DND-41 (cell line): ENCODE measurements at regions not wholly inside any gene's neighbourhood (a gene's known extent, or its start where the extent isn't known, plus 50 kb on each side); places are given as distances from the start of the nearest gene placed in this dataset.
"Not testable (repeated sequence)": the region's sequence is repeated elsewhere in the genome, so short reads cannot be mapped to it uniquely, and the experiment has no call there.

Source experiments
- ATAC-seq: fragments of 200-7000 bp; cut with Tn5 transposase; 3 replicates; pipeline ENCODE4 v1.9.1; 2021; ENCODE audit warnings: low read depth; ENCODE audit not compliant: insufficient read depth
- DNase-seq: peaks from one replicate; pipeline ENCODE4 v3.0.0-alpha.2; 2020
- H2AFZ ChIP-seq: 2 replicates; pipeline ENCODE4 v1.6.0; 2012; ENCODE audit warnings: low read depth, low read length
- H3K27ac ChIP-seq: 2 replicates; pipeline ENCODE4 v1.5.1; 2012; ENCODE audit warnings: low read length, inconsistent platforms
- H3K27me3 ChIP-seq: fragments of 200-600 bp; sonication (generic); 2 replicates; pipeline ENCODE4 v1.6.0; 2012; ENCODE audit warnings: low read length, mild to moderate bottlenecking, inconsistent platforms; ENCODE audit not compliant: insufficient read depth, poor library complexity
- H3K36me3 ChIP-seq: 2 replicates; pipeline ENCODE4 v1.5.1; 2012; ENCODE audit warnings: low read length, inconsistent platforms; ENCODE audit not compliant: insufficient read depth
- H3K4me1 ChIP-seq: 2 replicates; pipeline ENCODE4 v1.5.1; 2012; ENCODE audit warnings: mild to moderate bottlenecking, low read length; ENCODE audit not compliant: insufficient read depth
- H3K4me2 ChIP-seq: 2 replicates; pipeline ENCODE4 v1.6.0; 2012; ENCODE audit warnings: mild to moderate bottlenecking, moderate library complexity, low read length, inconsistent platforms; ENCODE audit not compliant: insufficient read depth
- H3K4me3 ChIP-seq, 2 experiments: fragments of 200-600 bp in 1 of 2; shearing (Covaris generic) in 1 of 2; 2 replicates each; pipeline ENCODE4 v1.5.1; 2012 to 2016; ENCODE audit warnings: inconsistent platforms in 2 of 2, low read length in 2 of 2, mild to moderate bottlenecking in 2 of 2, low read depth in 1 of 2, moderate library complexity in 1 of 2
- H3K79me2 ChIP-seq: 2 replicates; pipeline ENCODE4 v1.6.0; 2012; ENCODE audit warnings: low read length, inconsistent platforms; ENCODE audit not compliant: insufficient read depth
- H3K9ac ChIP-seq: 2 replicates; pipeline ENCODE4 v1.6.0; 2012; ENCODE audit warnings: low read depth, mild to moderate bottlenecking, inconsistent platforms, low read length, moderate library complexity
- H3K9me3 ChIP-seq: 2 replicates; pipeline ENCODE4 v1.5.1; 2012; ENCODE audit warnings: low read length, moderate library complexity, mild to moderate bottlenecking, inconsistent platforms; ENCODE audit not compliant: insufficient read depth, severe bottlenecking
- H4K20me1 ChIP-seq: 2 replicates; pipeline ENCODE4 v1.6.0; 2012; ENCODE audit warnings: low read length; ENCODE audit not compliant: insufficient read depth
- CTCF ChIP-seq: IDR thresholded peaks from 2 replicates; pipeline ENCODE4 v1.5.1; 2012; ENCODE audit warnings: borderline replicate concordance, low read length, moderate library complexity, mild to moderate bottlenecking; ENCODE audit not compliant: poor library complexity, severe bottlenecking; ENCODE audit errors: extremely low read depth
- EZH2 ChIP-seq: IDR thresholded peaks from 3 replicates; pipeline ENCODE4 v1.6.1; 2012; ENCODE audit warnings: borderline replicate concordance, low read depth, mild to moderate bottlenecking, moderate library complexity, low read length, inconsistent platforms; ENCODE audit not compliant: severe bottlenecking

GRCh38 chr12:127501916-127502315, 765.1 kb upstream of the TMEM132C start:
- ATAC-seq (no peak), DNase-seq (no peak)
- no peak overlapping the region for H2AFZ ChIP-seq
- H4K20me1 ChIP-seq = no peaks in the 10 kb centered on the region
- no peak overlapping the region for H3K9ac ChIP-seq
- H3K4me1 ChIP-seq = no peaks in the 10 kb centered on the region
- TF ChIP-seq CTCF = no peak
- no peak for TF ChIP-seq EZH2
- no peaks in the 10 kb centered on the region for H3K9me3 ChIP-seq
- H3K4me2 ChIP-seq = no peak overlapping the region
- no peaks in the 10 kb centered on the region for H3K27me3 ChIP-seq
- no peak overlapping the region for H3K4me3 ChIP-seq
- H3K79me2 ChIP-seq = no peaks in the 10 kb centered on the region
- no peaks in the 10 kb centered on the region for H3K36me3 ChIP-seq
- H3K27ac ChIP-seq = no peak overlapping the region

GRCh38 chr12:127503246-127503645, 763.7 kb upstream of the TMEM132C start:
- ATAC-seq (no peak), DNase-seq (no peak)
- TF ChIP-seq CTCF (no peak), EZH2 (no peak)
- H3K9ac ChIP-seq = no peak overlapping the region
- no peak overlapping the region for H2AFZ ChIP-seq
- H3K4me2 ChIP-seq = no peak overlapping the region
- H3K27ac ChIP-seq = no peak overlapping the region
- no peaks in the 10 kb centered on the region for H3K27me3 ChIP-seq
- no peak overlapping the region for H3K4me3 ChIP-seq
- H3K9me3 ChIP-seq = no peaks in the 10 kb centered on the region
- H3K79me2 ChIP-seq = no peaks in the 10 kb centered on the region
- no peaks in the 10 kb centered on the region for H3K4me1 ChIP-seq
- H4K20me1 ChIP-seq = no peaks in the 10 kb centered on the region
- no peaks in the 10 kb centered on the region for H3K36me3 ChIP-seq

- not testable (repeated sequence) for H3K9ac ChIP-seq, H3K4me1 ChIP-seq, DNase-seq, H3K9me3 ChIP-seq, H3K27me3 ChIP-seq, H4K20me1 ChIP-seq, H2AFZ ChIP-seq, H3K36me3 ChIP-seq, H3K4me2 ChIP-seq, ATAC-seq, H3K79me2 ChIP-seq, H3K4me3 ChIP-seq, H3K27ac ChIP-seq
These were observed 763.0 kb upstream of the TMEM132C start for GRCh38 chr12:127503996-127504395.

- Histone ChIP-seq H3K36me3 (no peaks in the 10 kb centered on the region), H3K4me3 (no peak overlapping the region), H3K27me3 (no peaks in the 10 kb centered on the region), H3K79me2 (no peaks in the 10 kb centered on the region), H4K20me1 (no peaks in the 10 kb centered on the region), H3K4me1 (no peaks in the 10 kb centered on the region), H3K9ac (no peak overlapping the region), H3K4me2 (no peak overlapping the region), H2AFZ (no peak overlapping the region), H3K9me3 (no peaks in the 10 kb centered on the region), H3K27ac (no peak overlapping the region)
- no peak for TF ChIP-seq EZH2
- no peak for TF ChIP-seq CTCF
- ATAC-seq (no peak), DNase-seq (no peak)
These were observed 762.1 kb upstream of the TMEM132C start for GRCh38 chr12:127504874-127505273.
